ENCODE measurements at regions not wholly inside any gene's neighbourhood (a gene's known extent, or its start where the extent isn't known, plus 50 kb on each side); places are given as distances from the start of the nearest gene placed in this dataset.
A peak's percentile ranks its signal among the peaks of the same experiment; 100 is the strongest.

- no peak for DNase-seq (ENCODE audit: low read depth)
Measured at GRCh38 chr5:3954633-3955032, 359.0 kb downstream of the IRX1 start.

- DNase-seq (ENCODE audit: low read depth), result no peak
Measured at GRCh38 chr5:3957658-3958057, 362.0 kb downstream of the IRX1 start.

- no peak for DNase-seq (ENCODE audit: low read depth)
Measured at GRCh38 chr5:3958389-3958788, 362.8 kb downstream of the IRX1 start.

GRCh38 chr5:3962113-3962512 lies 366.5 kb downstream of the IRX1 start:
- peak; percentile 62 for DNase-seq (ENCODE audit: low read depth)

GRCh38 chr5:3963652-3964051 lies 368.0 kb downstream of the IRX1 start:
- DNase-seq (ENCODE audit: low read depth), result no peak

- no peak for DNase-seq (ENCODE audit: low read depth)
Measured at GRCh38 chr5:3980156-3980555, 384.5 kb downstream of the IRX1 start.

- no peak for DNase-seq (ENCODE audit: low read depth)
Measured at GRCh38 chr5:3987867-3988266, 392.2 kb downstream of the IRX1 start.

GRCh38 chr5:3993856-3994473 lies 398.3 kb downstream of the IRX1 start:
- DNase-seq (ENCODE audit: low read depth), result no peak

- DNase-seq (ENCODE audit: low read depth), result no peak
Measured at GRCh38 chr5:3994628-3995027, 399.0 kb downstream of the IRX1 start.

GRCh38 chr5:3995954-3996619 lies 400.5 kb downstream of the IRX1 start:
- DNase-seq (ENCODE audit: low read depth), result no peak

GRCh38 chr5:3996707-3997336 lies 401.2 kb downstream of the IRX1 start:
- no peak for DNase-seq (ENCODE audit: low read depth)

- DNase-seq (ENCODE audit: low read depth), result no peak
Measured at GRCh38 chr5:3997670-3998069, 402.0 kb downstream of the IRX1 start.

GRCh38 chr5:3999929-4000328 lies 404.3 kb downstream of the IRX1 start:
- no peak for DNase-seq (ENCODE audit: low read depth)

- no peak for DNase-seq (ENCODE audit: low read depth)
Measured at GRCh38 chr5:4001004-4001403, 405.4 kb downstream of the IRX1 start.

- no peak for DNase-seq (ENCODE audit: low read depth)
Measured at GRCh38 chr5:4001758-4002533, 406.3 kb downstream of the IRX1 start.

GRCh38 chr5:4005335-4005734 lies 409.7 kb downstream of the IRX1 start:
- DNase-seq (ENCODE audit: low read depth), result no peak

GRCh38 chr5:4007001-4007400 lies 411.4 kb downstream of the IRX1 start:
- no peak for DNase-seq (ENCODE audit: low read depth)

GRCh38 chr5:4011943-4012342 lies 416.3 kb downstream of the IRX1 start:
- no peak for DNase-seq (ENCODE audit: low read depth)

- DNase-seq (ENCODE audit: low read depth), result no peak
Measured at GRCh38 chr5:4013106-4013898, 417.7 kb downstream of the IRX1 start.

- no peak for DNase-seq (ENCODE audit: low read depth)
Measured at GRCh38 chr5:4015709-4016108, 420.1 kb downstream of the IRX1 start.

GRCh38 chr5:4017076-4017803 lies 421.6 kb downstream of the IRX1 start:
- no peak for DNase-seq (ENCODE audit: low read depth)
